AG09309 (cell line): ENCODE measurements at regions not wholly inside any gene's neighbourhood (a gene's known extent, or its start where the extent isn't known, plus 50 kb on each side); places are given as distances from the start of the nearest gene placed in this dataset.

Experiments
- DNase-seq: peaks from one replicate; pipeline ENCODE4 v3.0.0-alpha.2; 2010; ENCODE audit warnings: low read depth
- H3K4me3 ChIP-seq: 2 replicates; pipeline ENCODE4 v1.5.1; 2011; ENCODE audit warnings: mild to moderate bottlenecking, low read depth, low read length, moderate library complexity; ENCODE audit not compliant: control insufficient read depth
- TF ChIP-seq, protein P1 (sequence below): IDR thresholded peaks from 2 replicates; pipeline ENCODE4 v1.5.1; 2011; ENCODE audit warnings: mild to moderate bottlenecking, low read depth, low read length, inconsistent platforms; ENCODE audit not compliant: insufficient read depth, control insufficient read depth; ENCODE audit errors: missing control alignments

GRCh38 chr11:70667767-70668166 lies 269.4 kb downstream of the CTTN start:
- TF ChIP-seq, protein P1, sequence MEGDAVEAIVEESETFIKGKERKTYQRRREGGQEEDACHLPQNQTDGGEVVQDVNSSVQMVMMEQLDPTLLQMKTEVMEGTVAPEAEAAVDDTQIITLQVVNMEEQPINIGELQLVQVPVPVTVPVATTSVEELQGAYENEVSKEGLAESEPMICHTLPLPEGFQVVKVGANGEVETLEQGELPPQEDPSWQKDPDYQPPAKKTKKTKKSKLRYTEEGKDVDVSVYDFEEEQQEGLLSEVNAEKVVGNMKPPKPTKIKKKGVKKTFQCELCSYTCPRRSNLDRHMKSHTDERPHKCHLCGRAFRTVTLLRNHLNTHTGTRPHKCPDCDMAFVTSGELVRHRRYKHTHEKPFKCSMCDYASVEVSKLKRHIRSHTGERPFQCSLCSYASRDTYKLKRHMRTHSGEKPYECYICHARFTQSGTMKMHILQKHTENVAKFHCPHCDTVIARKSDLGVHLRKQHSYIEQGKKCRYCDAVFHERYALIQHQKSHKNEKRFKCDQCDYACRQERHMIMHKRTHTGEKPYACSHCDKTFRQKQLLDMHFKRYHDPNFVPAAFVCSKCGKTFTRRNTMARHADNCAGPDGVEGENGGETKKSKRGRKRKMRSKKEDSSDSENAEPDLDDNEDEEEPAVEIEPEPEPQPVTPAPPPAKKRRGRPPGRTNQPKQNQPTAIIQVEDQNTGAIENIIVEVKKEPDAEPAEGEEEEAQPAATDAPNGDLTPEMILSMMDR: no peak
- no peak overlapping the region for H3K4me3 ChIP-seq

GRCh38 chr11:70668204-70669202 lies 270.2 kb downstream of the CTTN start:
- no peak overlapping the region for H3K4me3 ChIP-seq
- no peak for DNase-seq
- TF ChIP-seq, protein P1: no peak

More at GRCh38 chr11:70667767-70668166, 269.4 kb downstream of the CTTN start:
- DNase-seq: no peak

GRCh38 chr11:70669281-70669680 lies 271.0 kb downstream of the CTTN start:
- DNase-seq: no peak
- TF ChIP-seq, protein P1: no peak
- H3K4me3 ChIP-seq: no peak overlapping the region

GRCh38 chr11:70669871-70670675 lies 271.7 kb downstream of the CTTN start:
- no peak for DNase-seq
- TF ChIP-seq, protein P1: no peak
- H3K4me3 ChIP-seq: no peak overlapping the region

DNA sequence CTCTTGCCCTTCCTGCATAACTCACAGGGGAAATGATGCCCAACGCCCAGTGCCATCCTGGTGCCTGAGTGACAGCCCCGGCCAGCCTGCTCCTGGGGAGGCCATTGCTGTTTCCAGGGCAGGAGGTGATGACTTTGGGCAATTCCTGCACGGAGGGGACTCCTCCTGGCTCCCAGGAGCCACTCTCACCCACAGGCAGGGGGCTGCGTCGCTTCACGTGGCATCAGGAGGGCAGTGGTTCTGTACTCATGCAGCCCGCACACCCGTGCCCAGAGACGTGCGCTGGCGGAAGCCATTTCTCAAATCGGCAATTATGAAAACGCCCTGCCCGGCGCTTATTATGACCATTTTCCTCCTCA lies 272.3 kb downstream of the CTTN start:
- TF ChIP-seq, protein P1: no peak
- DNase-seq: no peak
- H3K4me3 ChIP-seq: no peak overlapping the region

DNA sequence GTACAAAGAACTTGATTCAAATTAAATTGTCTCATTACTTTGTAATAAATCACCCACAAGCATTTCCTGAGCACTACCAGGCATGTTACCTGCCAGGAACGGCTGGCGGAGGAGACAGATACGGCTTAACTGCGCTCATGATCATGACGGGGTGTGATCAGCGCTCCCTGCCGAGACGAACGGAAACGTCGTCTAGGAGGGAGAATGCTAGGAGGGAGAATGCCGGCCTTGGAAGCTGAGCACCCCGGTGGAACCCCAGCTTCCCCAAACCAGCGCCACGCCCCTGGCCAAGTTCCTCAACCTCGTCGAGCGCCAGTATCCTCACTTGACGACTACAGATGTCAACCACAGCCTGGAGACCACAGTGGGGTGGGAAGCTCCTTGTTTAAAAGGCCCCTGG lies 272.8 kb downstream of the CTTN start:
- no peak for DNase-seq
- H3K4me3 ChIP-seq: no peak overlapping the region
- TF ChIP-seq, protein P1: no peak
